Neural cell (in vitro differentiated cells): ENCODE measurements at regions not wholly inside any gene's neighbourhood (a gene's known extent, or its start where the extent isn't known, plus 50 kb on each side); places are given as distances from the start of the nearest gene placed in this dataset.

ENCODE experiments used
- H2AFZ ChIP-seq: fragments of 200-600, 300-800 bp; sonication (generic), shearing (Covaris generic); 2 replicates; pipeline ENCODE4 v1.6.0; 2014; ENCODE audit warnings: low read depth, mild to moderate bottlenecking, antibody characterized with exemption, low read length, moderate library complexity
- H3F3A ChIP-seq: fragments of 200-600 bp; shearing (Covaris generic); 2 replicates; pipeline ENCODE4 v1.6.1; 2016; ENCODE audit warnings: mild to moderate bottlenecking, moderate library complexity, mixed read lengths, antibody characterized with exemption, low read length; ENCODE audit not compliant: insufficient read depth, poor library complexity, severe bottlenecking
- H3K27ac ChIP-seq: fragments of 200-600, 300-800 bp; sonication (generic), shearing (Covaris generic); 2 replicates; pipeline ENCODE4 v1.5.1; 2014; ENCODE audit warnings: mild to moderate bottlenecking, low read length, moderate library complexity
- H3K27me3 ChIP-seq: fragments of 300-800, 200-600 bp; sonication (generic), shearing (Covaris generic); 2 replicates; pipeline ENCODE4 v1.6.0; 2014; ENCODE audit warnings: mild to moderate bottlenecking, low read depth, low read length, moderate library complexity; ENCODE audit not compliant: insufficient read depth
- H3K36me3 ChIP-seq: fragments of 300-800, 200-600 bp; sonication (generic), shearing (Covaris generic); 2 replicates; pipeline ENCODE4 v1.5.1; 2014; ENCODE audit warnings: mild to moderate bottlenecking, antibody characterized with exemption, low read length, moderate library complexity; ENCODE audit not compliant: insufficient read depth
- H3K4me2 ChIP-seq: fragments of 300-800, 200-600 bp; sonication (generic), shearing (Covaris generic); 2 replicates; pipeline ENCODE4 v1.6.0; 2014; ENCODE audit warnings: mild to moderate bottlenecking, low read length
- H3K4me3 ChIP-seq: fragments of 300-800, 200-600 bp; sonication (generic), shearing (Covaris generic); 2 replicates; pipeline ENCODE4 v1.5.1; 2014; ENCODE audit warnings: mild to moderate bottlenecking, low read length, moderate library complexity
- H3K79me2 ChIP-seq: fragments of 200-600 bp; shearing (Covaris generic); replicated peaks from 2 replicates; pipeline ENCODE4 v1.6.0; 2014; ENCODE audit warnings: mild to moderate bottlenecking, low read length, moderate library complexity; ENCODE audit not compliant: insufficient read depth
- H3K9ac ChIP-seq: fragments of 300-800, 200-600 bp; sonication (generic), shearing (Covaris generic); 2 replicates; pipeline ENCODE4 v1.6.1; 2016; ENCODE audit warnings: mild to moderate bottlenecking, low read length, mixed read lengths
- H3K9me2 ChIP-seq: fragments of 200-600 bp; shearing (Covaris generic); 2 replicates; pipeline ENCODE4 v1.6.1; 2016; ENCODE audit warnings: mild to moderate bottlenecking, low read length, mixed read lengths; ENCODE audit not compliant: insufficient read depth
- H3K9me3 ChIP-seq: fragments of 200-600, 300-800 bp; sonication (generic), shearing (Covaris generic); 2 replicates; pipeline ENCODE4 v1.6.1; 2016; ENCODE audit warnings: mild to moderate bottlenecking, mixed run types, low read length, moderate library complexity, mixed read lengths
- H4K20me1 ChIP-seq: fragments of 200-600 bp; shearing (Covaris generic); 2 replicates; pipeline ENCODE4 v1.6.1; 2016; ENCODE audit warnings: mild to moderate bottlenecking, mixed run types; ENCODE audit not compliant: insufficient read depth
- CTCF ChIP-seq: fragments of 450-650 bp; IDR thresholded peaks from 2 replicates; pipeline ENCODE4 v1.5.1; 2014; ENCODE audit warnings: antibody characterized with exemption, mild to moderate bottlenecking, moderate library complexity; ENCODE audit not compliant: poor library complexity, severe bottlenecking
- EP300 ChIP-seq: fragments of 450-650 bp; conservative IDR thresholded peaks from 2 replicates; pipeline ENCODE4 v1.6.1; 2014; ENCODE audit warnings: antibody characterized with exemption, mild to moderate bottlenecking, moderate library complexity; ENCODE audit not compliant: poor library complexity, severe bottlenecking
- EZH2 ChIP-seq: fragments of 200-600, 300-800 bp; shearing (Covaris generic), sonication (generic); IDR thresholded peaks from 2 replicates; pipeline ENCODE4 v1.6.1; 2014; ENCODE audit warnings: antibody characterized with exemption, low read length, borderline replicate concordance, mild to moderate bottlenecking; ENCODE audit not compliant: insufficient read depth, poor library complexity, severe bottlenecking
- MXI1 ChIP-seq: fragments of 450-650 bp; conservative IDR thresholded peaks from 2 replicates; pipeline ENCODE4 v1.6.1; 2014; ENCODE audit warnings: antibody characterized with exemption, mild to moderate bottlenecking; ENCODE audit not compliant: poor library complexity, severe bottlenecking
- POLR2AphosphoS5 ChIP-seq: IDR thresholded peaks from 2 replicates; pipeline ENCODE4 v1.6.1; 2012
- RAD21 ChIP-seq: fragments of 450-650 bp; conservative IDR thresholded peaks from 2 replicates; pipeline ENCODE4 v1.6.1; 2014; ENCODE audit warnings: antibody characterized with exemption, mild to moderate bottlenecking, moderate library complexity
- REST ChIP-seq: IDR thresholded peaks from 2 replicates; pipeline ENCODE4 v1.6.1; 2012; ENCODE audit warnings: borderline replicate concordance
- SMC3 ChIP-seq: fragments of 450-650 bp; conservative IDR thresholded peaks from 2 replicates; pipeline ENCODE4 v1.6.1; 2014; ENCODE audit warnings: antibody characterized with exemption, mild to moderate bottlenecking, moderate library complexity; ENCODE audit not compliant: poor library complexity
- TAF1 ChIP-seq: IDR thresholded peaks from 2 replicates; pipeline ENCODE4 v1.6.1; 2012; ENCODE audit warnings: low read depth

DNA sequence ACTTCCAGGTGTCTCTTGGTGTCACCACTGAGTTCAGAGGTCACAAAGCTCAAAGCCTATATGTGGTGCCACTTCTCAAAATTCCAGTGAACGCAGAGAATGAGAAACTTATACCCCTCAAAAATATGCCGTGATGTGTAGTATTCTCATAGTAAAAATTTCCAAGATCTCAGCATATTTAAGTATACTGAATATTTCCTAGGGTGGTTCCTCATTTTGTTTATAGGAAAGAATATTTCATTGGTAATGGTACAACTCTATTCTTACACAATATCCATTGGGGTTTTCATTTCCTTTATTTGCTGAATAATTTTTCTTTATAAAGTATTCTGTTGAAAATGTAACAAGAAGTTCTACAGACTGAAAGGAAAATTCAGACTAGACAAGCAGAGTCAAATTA lies 58.9 kb upstream of the ADO start:
- no peak overlapping the region for H2AFZ ChIP-seq
- H4K20me1 ChIP-seq: no peaks in the 10 kb centered on the region
- H3K36me3 ChIP-seq: no peaks in the 10 kb centered on the region
- H3K4me3 ChIP-seq: no peak overlapping the region
- no peaks in the 10 kb centered on the region for H3F3A ChIP-seq
- H3K27me3 ChIP-seq: no peaks in the 10 kb centered on the region
- no peak overlapping the region for H3K9ac ChIP-seq
- no peaks in the 10 kb centered on the region for H3K9me2 ChIP-seq
- TF ChIP-seq EP300 (no peak), CTCF (no peak), POLR2AphosphoS5 (no peak)
- H3K79me2 ChIP-seq: no peaks in the 10 kb centered on the region
- H3K9me3 ChIP-seq: no peaks in the 10 kb centered on the region
- no peak overlapping the region for H3K4me2 ChIP-seq
- H3K27ac ChIP-seq: no peak overlapping the region

GRCh38 chr10:62746951-62747729 lies 57.4 kb upstream of the ADO start:
- TF ChIP-seq SMC3: no peak
- TF ChIP-seq CTCF: no peak
- TF ChIP-seq TAF1: no peak
- TF ChIP-seq POLR2AphosphoS5: no peak
- no peak for TF ChIP-seq RAD21
- no peak for TF ChIP-seq MXI1
- TF ChIP-seq EP300: no peak
- no peak for TF ChIP-seq EZH2
- no peak for TF ChIP-seq REST
- H2AFZ ChIP-seq: no peak overlapping the region
- no peaks in the 10 kb centered on the region for H3K9me2 ChIP-seq

More at GRCh38 chr10:62746951-62747729, 57.4 kb upstream of the ADO start:
- Histone ChIP-seq H3K27ac (no peak overlapping the region), H4K20me1 (no peaks in the 10 kb centered on the region), H3K79me2 (no peaks in the 10 kb centered on the region), H3K4me3 (no peak overlapping the region), H3K9me3 (no peaks in the 10 kb centered on the region), H3K4me2 (no peak overlapping the region), H3F3A (no peaks in the 10 kb centered on the region), H3K9ac (no peak overlapping the region), H3K36me3 (no peaks in the 10 kb centered on the region), H3K27me3 (no peaks in the 10 kb centered on the region)
